Inferior parietal cortex (tissue), 1 donor: ENCODE measurements at regions not wholly inside any gene's neighbourhood (a gene's known extent, or its start where the extent isn't known, plus 50 kb on each side); places are given as distances from the start of the nearest gene placed in this dataset.
"Not testable (repeated sequence)": the region's sequence is repeated elsewhere in the genome, so short reads cannot be mapped to it uniquely, and the experiment has no call there.

Experiments
- DNase-seq: peaks from one replicate; pipeline ENCODE4 v3.0.0-alpha.2; 2016; ENCODE audit errors: extremely low spot score

DNA sequence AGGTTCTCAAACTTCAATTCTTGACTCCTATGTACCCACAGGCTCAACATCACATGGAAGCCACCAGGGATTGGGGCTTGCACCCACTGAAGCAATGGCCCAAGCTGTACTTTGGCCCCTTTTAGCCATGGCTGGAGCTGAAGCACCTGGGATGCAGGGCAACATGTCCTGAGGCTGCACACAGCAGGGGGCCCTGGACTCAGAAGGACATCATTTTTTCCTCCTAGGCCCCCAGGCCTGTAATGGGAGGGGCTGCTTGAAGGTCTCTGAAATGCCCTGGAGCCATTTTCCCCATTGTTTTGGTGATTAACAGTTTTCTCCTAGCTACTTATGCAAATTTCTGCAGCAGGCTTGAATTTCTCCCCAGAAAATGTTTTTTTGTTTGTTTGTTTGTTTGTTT lies 465.1 kb upstream of the PCDH10 start:
- no peak for DNase-seq

GRCh38 chr4:132691026-132691425 lies 458.1 kb upstream of the PCDH10 start:
- no peak for DNase-seq

GRCh38 chr4:132691668-132692067 lies 457.4 kb upstream of the PCDH10 start:
- no peak for DNase-seq

DNA sequence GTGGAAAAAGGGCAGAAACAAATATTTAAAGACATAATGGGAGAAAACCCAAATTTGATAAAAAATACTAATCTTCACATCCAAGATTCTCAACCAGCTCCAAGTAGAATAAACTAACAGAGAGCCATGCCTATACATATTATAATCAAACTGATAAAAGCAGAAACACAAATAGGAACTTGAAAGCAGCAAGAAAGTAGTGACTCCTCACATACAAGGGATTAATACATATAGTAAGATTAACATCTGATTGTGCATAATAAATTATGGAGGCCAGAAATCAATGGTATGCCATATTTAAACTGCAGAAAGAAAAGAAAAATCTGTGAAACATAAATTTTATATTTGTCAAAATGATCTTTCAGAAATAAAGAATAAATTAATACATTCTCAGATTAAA lies 454.3 kb upstream of the PCDH10 start:
- no peak for DNase-seq

DNA sequence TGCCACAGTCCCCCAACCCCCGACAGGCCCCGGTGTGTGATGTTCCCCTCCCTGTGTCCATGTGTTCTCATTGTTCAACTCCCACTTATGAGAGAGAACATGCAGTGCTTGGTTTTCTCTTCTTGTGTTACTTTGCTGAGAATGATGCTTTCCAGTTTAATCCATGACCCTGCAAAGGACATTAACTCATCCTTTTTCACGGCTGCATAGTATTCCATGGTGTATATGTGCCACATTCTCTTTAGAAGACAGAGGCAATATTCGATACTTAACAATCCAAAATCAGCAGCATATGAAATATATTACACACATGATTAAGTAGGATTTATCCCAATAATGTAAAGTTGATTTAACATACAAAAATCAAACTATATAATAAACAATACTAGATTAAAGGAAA lies 451.6 kb upstream of the PCDH10 start:
- not testable (repeated sequence) for DNase-seq

DNA sequence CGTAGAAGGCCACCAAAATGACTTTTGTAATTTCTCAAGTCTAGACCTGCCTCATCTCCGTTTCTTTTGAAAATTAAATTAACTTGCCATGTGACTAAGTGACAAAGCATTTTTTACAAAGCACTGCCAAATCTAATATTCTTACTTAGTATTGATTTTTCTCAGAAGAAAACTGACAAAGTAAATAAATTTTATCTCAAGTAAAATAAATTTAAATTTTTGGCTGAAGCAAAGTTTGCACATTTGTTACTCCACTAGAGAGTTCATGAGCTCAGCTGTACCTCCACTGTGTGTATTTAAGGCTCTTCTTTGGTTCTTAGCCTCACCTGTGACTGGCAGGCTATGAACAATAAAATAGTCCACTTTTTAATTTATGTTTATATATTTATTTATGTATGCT lies 441.1 kb upstream of the PCDH10 start:
- no peak for DNase-seq

GRCh38 chr4:132709056-132709455 lies 440.0 kb upstream of the PCDH10 start:
- no peak for DNase-seq

DNA sequence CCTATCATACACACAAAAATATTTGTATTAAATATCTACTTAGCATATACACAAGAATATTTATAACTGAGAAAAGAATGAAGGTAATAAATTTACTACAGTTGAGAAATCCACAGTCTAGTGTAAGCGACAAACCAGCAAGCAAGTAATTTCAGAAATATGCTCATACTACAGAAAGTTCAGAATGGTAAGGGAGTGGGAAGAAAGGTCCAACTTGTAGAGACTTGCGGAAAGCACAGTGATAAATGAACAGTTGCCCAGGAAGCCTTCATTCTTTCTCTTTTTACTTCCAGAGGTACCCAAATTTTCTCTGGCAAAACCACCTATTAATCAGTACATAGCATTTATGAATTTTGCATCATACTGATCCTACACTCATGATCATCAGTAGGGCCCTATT lies 438.1 kb upstream of the PCDH10 start:
- DNase-seq: no peak

GRCh38 chr4:132737344-132737743 lies 411.8 kb upstream of the PCDH10 start:
- no peak for DNase-seq

DNA sequence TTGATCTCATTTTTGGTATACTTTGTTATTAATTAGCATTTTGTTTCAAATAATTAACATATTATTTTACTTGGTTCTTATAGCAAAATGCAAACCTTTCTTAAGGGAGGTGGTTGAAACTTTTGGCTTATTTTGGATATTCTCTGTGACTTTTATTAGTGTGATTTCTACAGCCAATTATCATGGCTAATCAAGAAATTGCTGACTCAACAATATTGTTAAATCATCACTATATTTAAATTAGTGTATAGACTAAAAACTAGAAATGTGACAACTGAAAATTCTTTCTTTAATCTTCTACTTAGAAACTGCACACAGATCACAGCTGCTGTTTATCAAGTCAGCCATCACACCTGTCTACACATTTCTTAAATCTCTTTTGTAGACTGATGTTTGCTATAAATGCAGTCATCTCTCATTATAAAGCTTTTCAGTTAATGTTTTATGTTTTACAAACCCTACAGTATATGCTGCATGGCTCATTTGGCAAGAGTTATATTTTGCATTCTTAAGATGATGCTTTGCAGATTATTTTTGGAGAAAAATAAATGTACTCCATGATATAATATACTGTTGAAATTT lies 389.8 kb upstream of the PCDH10 start:
- DNase-seq: no peak

DNA sequence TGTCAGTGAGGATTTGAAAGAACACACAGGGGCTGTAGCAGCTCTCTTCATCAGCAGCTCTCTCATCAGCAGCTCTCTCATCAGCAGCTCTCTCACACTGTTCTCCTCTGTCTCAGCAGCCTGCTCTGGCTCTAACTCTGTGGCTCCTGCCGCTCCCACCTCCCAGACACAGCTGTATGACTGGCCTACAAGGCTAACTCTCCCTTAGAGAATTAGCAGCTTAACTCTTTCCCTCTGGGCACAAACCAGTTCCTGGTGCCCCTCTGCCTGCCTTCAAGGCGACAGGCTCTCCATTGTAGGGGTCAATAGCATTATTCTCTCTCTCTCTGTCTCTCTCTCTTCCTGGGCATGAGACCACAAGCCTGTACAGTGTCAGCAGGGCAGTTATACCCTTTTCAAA lies 385.6 kb upstream of the PCDH10 start:
- no peak for DNase-seq

DNA sequence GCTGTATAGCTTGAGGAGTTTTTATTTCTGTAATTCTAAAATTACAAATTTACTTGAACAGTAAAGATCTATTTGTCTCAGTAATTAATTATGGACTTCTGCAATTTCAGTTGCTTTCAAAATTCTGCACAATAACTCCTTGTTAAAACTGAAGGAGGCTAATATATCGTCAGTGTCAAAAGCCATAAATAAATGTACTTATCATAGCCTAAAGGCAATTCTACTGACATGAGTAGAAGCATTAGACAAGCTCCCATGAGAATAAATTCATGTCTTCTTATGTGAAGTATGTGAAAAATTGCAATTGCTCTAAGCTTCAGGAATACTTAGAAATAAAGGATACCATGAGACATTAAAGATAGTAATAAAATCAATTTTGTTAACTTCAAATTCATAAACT lies 381.2 kb upstream of the PCDH10 start:
- no peak for DNase-seq

DNA sequence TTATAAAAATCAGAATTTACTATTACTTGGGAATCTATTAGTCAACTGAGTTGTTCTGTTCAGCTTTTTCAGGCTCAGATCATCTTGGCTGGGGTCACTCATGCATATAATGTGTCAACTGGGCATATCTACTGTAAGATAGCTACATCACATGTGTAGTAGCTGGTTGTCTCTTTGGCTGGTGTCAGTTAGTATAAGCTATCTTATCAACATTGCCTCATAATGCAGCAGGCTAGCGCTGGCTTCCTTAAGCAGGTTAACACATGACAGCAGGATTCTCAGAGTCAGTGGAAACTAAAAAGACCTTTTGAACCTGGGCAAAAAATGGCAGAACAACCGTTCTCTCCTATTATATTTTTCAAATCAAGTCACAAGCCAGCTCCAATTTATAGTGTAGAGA lies 378.3 kb upstream of the PCDH10 start:
- no peak for DNase-seq

DNA sequence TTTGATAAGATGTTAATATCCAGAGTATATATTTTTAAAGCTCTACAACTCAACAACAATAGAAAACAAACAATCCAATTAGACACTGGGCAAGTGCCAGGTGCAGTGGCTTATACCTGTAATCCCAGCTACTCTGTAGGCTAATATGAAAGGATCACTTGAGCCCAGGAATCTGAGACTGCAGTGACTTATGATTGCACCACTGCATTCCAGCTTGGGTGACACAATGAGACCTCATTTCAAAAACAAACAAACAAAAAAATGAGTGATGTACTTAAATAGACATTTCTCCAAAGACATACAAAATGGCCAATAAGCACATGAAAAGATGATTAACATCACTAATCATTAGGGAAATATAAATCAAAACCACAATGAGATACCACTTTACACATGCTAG lies 356.8 kb upstream of the PCDH10 start:
- DNase-seq: no peak

- no peak for DNase-seq
Observed at GRCh38 chr4:132797856-132798255, 351.2 kb upstream of the PCDH10 start.

DNA sequence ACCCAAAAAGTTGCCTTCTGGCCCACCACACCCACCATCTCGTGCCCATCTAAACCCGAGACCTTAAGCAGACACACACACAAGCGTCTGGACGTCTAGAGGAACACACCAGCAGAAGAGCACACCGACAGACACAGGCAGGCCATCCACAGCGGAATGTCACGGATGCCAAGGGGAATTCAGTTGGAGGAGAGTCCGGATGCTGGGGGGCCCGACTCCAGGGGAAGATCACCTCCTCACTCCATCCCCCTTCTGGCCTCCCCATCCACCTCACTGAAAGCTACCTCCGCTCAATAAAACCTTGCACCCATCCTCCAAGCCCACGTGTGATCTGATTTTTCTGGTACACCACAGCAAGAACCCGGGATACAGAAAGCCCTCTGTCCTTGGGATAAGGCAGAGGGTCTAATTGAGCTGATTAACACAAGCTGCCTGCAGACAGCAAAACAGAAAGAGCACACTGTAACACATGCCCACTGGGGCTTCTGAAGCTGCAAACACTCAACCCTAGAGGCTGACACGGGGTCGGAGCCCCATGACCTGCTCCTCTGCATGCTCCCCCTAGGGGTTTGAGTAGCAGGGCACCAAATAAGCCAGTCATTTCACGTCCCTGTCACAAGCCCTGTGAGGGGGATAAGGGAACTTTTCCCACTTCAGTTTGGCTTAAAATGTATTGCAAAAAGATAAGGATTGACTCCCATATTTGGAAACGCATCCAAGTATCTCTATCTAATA lies 339.6 kb upstream of the PCDH10 start:
- no peak for DNase-seq

DNA sequence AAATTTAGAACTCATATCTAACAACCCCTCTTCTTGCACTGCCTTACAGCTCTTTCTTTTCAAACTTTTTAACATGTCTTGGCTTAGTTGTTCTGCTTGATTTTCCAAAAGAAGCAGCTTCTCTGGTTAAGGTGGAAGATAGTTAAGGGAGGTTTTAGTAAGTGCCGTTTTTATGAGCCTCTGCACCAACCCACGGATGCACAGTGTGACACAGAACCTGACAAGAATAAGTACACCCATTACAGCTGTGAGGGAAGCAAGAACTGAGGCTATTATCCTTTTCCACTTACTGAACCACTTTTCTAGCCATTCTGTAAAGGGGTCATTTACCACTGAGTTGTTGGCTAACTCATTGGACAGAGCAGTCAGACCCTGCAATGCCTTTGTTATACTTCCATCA lies 336.0 kb upstream of the PCDH10 start:
- DNase-seq: not testable (repeated sequence)

- DNase-seq: no peak
Observed at GRCh38 chr4:132818091-132818490, 331.0 kb upstream of the PCDH10 start.

GRCh38 chr4:132823419-132823818 lies 325.7 kb upstream of the PCDH10 start:
- DNase-seq: no peak

GRCh38 chr4:132824761-132825160 lies 324.3 kb upstream of the PCDH10 start:
- no peak for DNase-seq

- DNase-seq: no peak
Observed at GRCh38 chr4:132827522-132827921, 321.6 kb upstream of the PCDH10 start.

DNA sequence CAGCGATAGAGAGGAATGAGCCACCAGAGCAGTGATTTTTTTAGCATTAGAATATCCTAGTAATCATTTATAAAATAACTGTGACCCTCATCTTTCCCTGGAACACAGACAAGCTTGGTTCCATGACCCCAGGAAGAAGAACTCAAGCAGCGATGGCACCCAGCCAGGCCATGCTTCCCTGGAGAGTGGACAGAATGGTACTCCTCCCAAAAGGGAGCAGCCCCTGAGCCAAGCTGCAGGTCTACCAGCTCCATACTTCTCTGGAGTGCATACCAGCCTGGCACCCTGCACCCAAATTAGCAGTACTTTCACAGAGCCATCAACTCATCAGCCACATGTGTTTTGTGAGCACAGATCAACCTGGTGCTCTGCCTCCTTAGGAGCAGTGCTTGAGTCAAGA lies 310.9 kb upstream of the PCDH10 start:
- DNase-seq: no peak

- no peak for DNase-seq
Observed at GRCh38 chr4:132839070-132839469, 310.0 kb upstream of the PCDH10 start.

DNA sequence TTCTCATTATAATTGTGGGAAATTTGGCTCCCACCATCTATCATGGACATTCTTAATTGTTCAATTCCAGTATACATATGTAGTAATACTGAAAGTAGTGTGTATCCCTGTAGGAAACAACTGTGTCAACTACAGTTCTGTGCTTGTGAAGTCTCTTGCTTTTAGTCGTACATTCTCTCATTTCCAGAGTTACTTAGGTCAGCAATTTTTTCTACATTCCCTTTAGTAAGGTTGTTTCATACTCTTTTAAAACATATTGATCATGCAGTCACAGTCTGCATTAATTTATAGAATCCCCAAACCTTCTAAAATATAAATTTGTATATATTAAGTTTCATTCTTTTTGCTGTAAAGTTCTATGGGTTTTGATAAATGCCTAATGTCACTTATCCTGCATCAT lies 289.2 kb upstream of the PCDH10 start:
- no peak for DNase-seq
